Calu3 (cell line): ENCODE measurements at regions not wholly inside any gene's neighbourhood (a gene's known extent, or its start where the extent isn't known, plus 50 kb on each side); places are given as distances from the start of the nearest gene placed in this dataset.

Source experiments
- BruUV-seq: library from RNA; stranded (reverse); fragments of 400-500 nt; replicated peaks from 2 replicates; lab custom pipeline; 2021; lab: Mats Ljungman, UMichigan
- CTCF ChIA-PET: fragments of 300-600 bp; sonication (Branson Sonifier 250); formaldehyde crosslinking; loops from one replicate; lab custom pipeline; 2022; ENCODE audit warnings: antibody characterized with exemption; lab: Charles Lee
- DNase-seq: peaks from one replicate; pipeline ENCODE4 v3.0.0; 2022
- H3K27ac Mint-ChIP-seq: one replicate; pipeline ENCODE4 v1.8.0; 2022; ENCODE audit warnings: mixed read lengths; ENCODE audit not compliant: unreplicated experiment
- H3K27me3 Mint-ChIP-seq: one replicate; pipeline ENCODE4 v1.8.0; 2022; ENCODE audit warnings: mixed read lengths; ENCODE audit not compliant: unreplicated experiment
- H3K36me3 Mint-ChIP-seq: one replicate; pipeline ENCODE4 v1.8.0; 2022; ENCODE audit warnings: mild to moderate bottlenecking, moderate library complexity, mixed read lengths; ENCODE audit not compliant: insufficient read depth, unreplicated experiment
- H3K4me1 Mint-ChIP-seq: one replicate; pipeline ENCODE4 v1.8.0; 2022; ENCODE audit warnings: mild to moderate bottlenecking, low read depth, mixed read lengths; ENCODE audit not compliant: unreplicated experiment
- H3K4me3 Mint-ChIP-seq: one replicate; pipeline ENCODE4 v1.8.0; 2022; ENCODE audit warnings: mild to moderate bottlenecking, low read depth, moderate library complexity, mixed read lengths; ENCODE audit not compliant: unreplicated experiment
- H3K9me3 Mint-ChIP-seq: one replicate; pipeline ENCODE4 v1.8.0; 2022; ENCODE audit warnings: low read depth, mixed read lengths; ENCODE audit not compliant: unreplicated experiment
- intact Hi-C: fragments of 100-400 bp; cut with micrococcal nuclease; formaldehyde crosslinking; loops from one replicate; pipeline ENCODE4 v1.10.0; 2022; ENCODE audit not compliant: unreplicated experiment
- TF ChIP-seq, protein P1 (sequence below): fragments of 200-600 bp; IDR thresholded peaks from one replicate; pipeline ENCODE4 v1.8.0; 2022; ENCODE audit warnings: antibody characterized with exemption; ENCODE audit not compliant: unreplicated experiment

DNA sequence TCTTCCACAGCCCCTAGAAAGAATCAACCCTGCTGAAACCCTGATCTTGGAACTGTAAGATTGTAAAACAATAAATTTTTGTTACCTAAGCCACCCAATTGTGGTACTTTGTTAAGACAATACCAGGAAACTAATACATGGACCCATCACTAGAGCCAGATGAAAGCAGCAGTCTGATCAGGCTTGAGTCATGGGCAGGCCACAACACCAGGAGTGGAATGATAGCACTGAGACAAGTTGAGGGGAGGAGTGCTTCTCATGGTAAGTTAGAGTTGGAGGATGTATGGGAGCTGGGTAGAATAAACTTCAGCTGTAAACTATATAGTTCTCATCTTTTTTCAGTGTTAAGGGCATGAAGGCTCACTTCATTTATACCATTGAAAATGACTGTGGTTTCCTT, 164.4 kb upstream of the OR13F1 start:
- no peak for DNase-seq
- H3K36me3 Mint-ChIP-seq: no peaks in the 10 kb centered on the region
- no peaks in the 10 kb centered on the region for H3K27me3 Mint-ChIP-seq
- no TSS peak for BruUV-seq
- H3K27ac Mint-ChIP-seq: no peak overlapping the region
- no peaks in the 10 kb centered on the region for H3K4me1 Mint-ChIP-seq
- TF ChIP-seq, protein P1, sequence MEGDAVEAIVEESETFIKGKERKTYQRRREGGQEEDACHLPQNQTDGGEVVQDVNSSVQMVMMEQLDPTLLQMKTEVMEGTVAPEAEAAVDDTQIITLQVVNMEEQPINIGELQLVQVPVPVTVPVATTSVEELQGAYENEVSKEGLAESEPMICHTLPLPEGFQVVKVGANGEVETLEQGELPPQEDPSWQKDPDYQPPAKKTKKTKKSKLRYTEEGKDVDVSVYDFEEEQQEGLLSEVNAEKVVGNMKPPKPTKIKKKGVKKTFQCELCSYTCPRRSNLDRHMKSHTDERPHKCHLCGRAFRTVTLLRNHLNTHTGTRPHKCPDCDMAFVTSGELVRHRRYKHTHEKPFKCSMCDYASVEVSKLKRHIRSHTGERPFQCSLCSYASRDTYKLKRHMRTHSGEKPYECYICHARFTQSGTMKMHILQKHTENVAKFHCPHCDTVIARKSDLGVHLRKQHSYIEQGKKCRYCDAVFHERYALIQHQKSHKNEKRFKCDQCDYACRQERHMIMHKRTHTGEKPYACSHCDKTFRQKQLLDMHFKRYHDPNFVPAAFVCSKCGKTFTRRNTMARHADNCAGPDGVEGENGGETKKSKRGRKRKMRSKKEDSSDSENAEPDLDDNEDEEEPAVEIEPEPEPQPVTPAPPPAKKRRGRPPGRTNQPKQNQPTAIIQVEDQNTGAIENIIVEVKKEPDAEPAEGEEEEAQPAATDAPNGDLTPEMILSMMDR: no peak
- H3K4me3 Mint-ChIP-seq: no peak overlapping the region
- peaks cover 4% of the 10 kb centered on the region for H3K9me3 Mint-ChIP-seq
- CTCF ChIA-PET: no interaction called here
- intact Hi-C loops: no loop called here

DNA sequence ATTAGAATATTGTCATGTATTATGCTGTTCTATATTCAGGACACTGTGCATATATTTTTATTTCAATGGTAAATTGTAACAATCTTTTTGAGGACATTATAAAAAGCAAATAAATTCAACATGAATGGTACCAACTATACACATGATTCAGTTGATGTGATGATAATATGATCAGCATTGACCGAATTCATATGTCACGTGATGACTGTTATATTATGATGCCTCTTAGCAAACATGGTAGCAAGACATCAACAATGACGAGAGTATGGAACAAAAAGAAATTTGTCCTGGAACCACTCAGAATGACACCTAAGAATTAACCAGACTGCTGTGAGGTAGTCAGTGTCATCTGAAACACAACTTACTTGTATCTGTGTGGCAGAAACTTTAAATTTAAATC, 161.5 kb upstream of the OR13F1 start:
- DNase-seq: no peak
- Mint-ChIP-seq H3K4me3 (no peak overlapping the region), H3K36me3 (no peaks in the 10 kb centered on the region), H3K27ac (no peak overlapping the region), H3K27me3 (no peaks in the 10 kb centered on the region), H3K4me1 (no peaks in the 10 kb centered on the region), H3K9me3 (no peaks in the 10 kb centered on the region)
- CTCF ChIA-PET: no interaction called here
- BruUV-seq: no TSS peak
- TF ChIP-seq, protein P1: no peak
- intact Hi-C loops: no loop called here

DNA sequence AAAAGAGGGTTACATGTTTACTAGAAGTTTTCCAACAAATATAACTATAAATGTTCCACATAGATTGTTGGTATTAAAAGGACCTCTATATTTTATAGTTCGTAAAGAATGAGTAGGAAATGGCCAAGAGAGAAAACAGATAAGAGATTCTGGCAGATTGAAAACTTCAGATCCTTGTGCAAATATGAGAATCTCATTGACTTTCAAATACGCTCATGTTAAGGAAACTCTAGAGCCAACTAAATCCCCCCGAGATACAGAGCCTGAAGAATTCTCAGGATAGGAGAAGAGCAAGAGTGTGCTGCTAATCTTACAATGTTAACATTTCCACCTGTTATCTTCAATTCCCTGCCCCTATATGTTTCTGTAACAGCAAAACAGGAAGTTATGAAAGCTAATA, 159.0 kb upstream of the OR13F1 start:
- TF ChIP-seq, protein P1: no peak
- Mint-ChIP-seq H3K4me1 (no peaks in the 10 kb centered on the region), H3K36me3 (no peaks in the 10 kb centered on the region), H3K27ac (no peak overlapping the region), H3K27me3 (no peaks in the 10 kb centered on the region), H3K4me3 (no peak overlapping the region), H3K9me3 (no peaks in the 10 kb centered on the region)
- intact Hi-C loops: no loop called here
- no TSS peak for BruUV-seq
- CTCF ChIA-PET: no interaction called here
- no peak for DNase-seq

DNA sequence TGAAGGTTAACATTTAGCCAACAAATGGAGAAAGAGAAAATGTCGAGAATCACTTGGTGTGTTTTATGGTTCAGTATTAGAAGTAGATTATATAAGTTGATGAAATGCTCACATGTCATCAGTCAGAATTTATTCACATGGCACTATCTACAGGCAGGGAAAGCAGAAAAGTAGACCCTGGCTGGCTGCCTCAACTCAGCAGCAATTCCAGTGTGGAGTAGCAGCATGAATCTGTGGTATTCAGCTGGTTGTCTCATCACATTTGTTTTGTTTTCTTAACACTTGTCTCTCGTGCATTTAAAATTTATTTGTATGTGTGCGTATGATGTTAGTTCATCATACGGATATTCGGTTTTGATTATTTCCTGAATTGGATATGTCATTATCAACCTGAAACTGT, 153.5 kb upstream of the OR13F1 start:
- CTCF ChIA-PET: no interaction called here
- H3K9me3 Mint-ChIP-seq: peaks cover 4% of the 10 kb centered on the region
- intact Hi-C loops: no loop called here
- H3K36me3 Mint-ChIP-seq: no peaks in the 10 kb centered on the region
- H3K4me3 Mint-ChIP-seq: no peak overlapping the region
- H3K27ac Mint-ChIP-seq: no peak overlapping the region
- DNase-seq: no peak
- H3K4me1 Mint-ChIP-seq: no peaks in the 10 kb centered on the region
- H3K27me3 Mint-ChIP-seq: no peaks in the 10 kb centered on the region
- TF ChIP-seq, protein P1: no peak
- BruUV-seq: no TSS peak

DNA sequence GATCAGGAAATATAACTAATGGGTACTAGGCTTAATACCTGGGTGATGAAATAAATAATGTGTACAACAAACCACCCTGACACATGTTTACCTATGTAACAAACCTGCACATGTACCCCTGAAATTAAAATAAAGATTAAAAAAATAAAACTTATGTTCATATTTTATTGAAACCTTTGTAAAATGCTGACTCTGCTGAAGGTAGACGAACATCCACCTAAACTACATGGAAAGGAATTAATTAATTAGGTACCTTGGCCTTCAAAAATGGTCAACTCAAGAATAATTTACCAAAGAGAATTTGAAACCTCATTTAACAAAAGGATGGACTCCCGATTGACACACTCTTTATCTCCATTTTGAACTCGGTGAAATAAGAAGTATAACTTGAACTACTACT, 152.3 kb upstream of the OR13F1 start:
- intact Hi-C loops: no loop called here
- Mint-ChIP-seq H3K9me3 (peaks cover 4% of the 10 kb centered on the region), H3K27me3 (no peaks in the 10 kb centered on the region), H3K4me3 (no peak overlapping the region), H3K36me3 (no peaks in the 10 kb centered on the region), H3K27ac (no peak overlapping the region), H3K4me1 (no peaks in the 10 kb centered on the region)
- TF ChIP-seq, protein P1: no peak
- CTCF ChIA-PET: no interaction called here
- no TSS peak for BruUV-seq
- DNase-seq: no peak
